NCI-H510A treated with DMSO at 0.1 percent for 48 hours (cell line): ENCODE measurements at regions not wholly inside any gene's neighbourhood (a gene's known extent, or its start where the extent isn't known, plus 50 kb on each side); places are given as distances from the start of the nearest gene placed in this dataset.

Experiments used
- DNase-seq: peaks from one replicate; lab custom pipeline; 2025; lab: John Stamatoyannopoulos, UW

DNA sequence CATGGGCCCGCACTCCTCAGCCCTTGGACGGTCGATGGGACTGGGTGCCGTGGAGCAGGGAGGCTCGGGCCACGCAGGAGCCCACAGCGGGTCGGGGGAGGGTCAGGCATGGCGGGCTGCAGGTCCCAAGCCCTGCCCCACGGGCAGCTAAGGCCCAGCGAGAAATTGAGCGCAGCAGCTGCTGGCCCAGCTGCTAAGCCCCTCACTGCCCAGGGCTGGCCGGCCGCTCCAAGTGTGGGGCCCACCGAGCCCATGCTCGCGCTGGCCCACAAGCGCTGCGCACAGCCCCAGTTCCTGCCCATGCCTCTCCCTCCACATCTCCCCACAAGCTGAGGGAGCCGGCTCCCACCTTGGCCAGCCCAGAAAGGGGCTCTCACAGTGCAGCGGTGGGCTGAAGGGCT lies 259.4 kb downstream of the VGLL3 start:
- DNase-seq = no peak

- no peak for DNase-seq
Measured at GRCh38 chr3:86723433-86723832, 267.5 kb downstream of the VGLL3 start.

- DNase-seq = no peak
Measured at GRCh38 chr3:86711634-86712033, 279.3 kb downstream of the VGLL3 start.

- DNase-seq = no peak
Measured at GRCh38 chr3:86708893-86709292, 282.1 kb downstream of the VGLL3 start.

- DNase-seq = no peak
Measured at GRCh38 chr3:86702381-86702958, 288.5 kb downstream of the VGLL3 start.

- no peak for DNase-seq
Measured at GRCh38 chr3:86695752-86696151, 295.2 kb downstream of the VGLL3 start.

GRCh38 chr3:86673991-86674390 lies 317.0 kb downstream of the VGLL3 start:
- no peak for DNase-seq

- no peak for DNase-seq
Measured at GRCh38 chr3:86661817-86662216, 329.1 kb downstream of the VGLL3 start.

DNA sequence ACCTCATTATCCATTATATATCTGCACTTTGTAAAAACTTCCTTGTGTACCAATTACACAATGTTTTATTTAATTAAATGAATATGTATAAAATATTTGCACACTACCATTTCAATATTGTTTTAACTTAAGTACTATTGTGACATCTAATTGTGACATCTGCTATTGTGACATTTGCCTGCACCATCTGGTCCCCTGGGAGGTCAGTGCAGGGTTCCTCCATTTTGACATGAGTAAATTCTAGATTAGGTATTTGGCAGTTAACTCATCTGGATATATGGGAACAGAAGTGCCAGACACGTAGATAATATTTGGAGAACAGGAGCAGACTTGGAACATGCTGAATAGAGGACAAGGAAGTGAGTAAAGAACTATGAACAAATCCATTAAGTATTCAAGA lies 332.1 kb downstream of the VGLL3 start:
- no peak for DNase-seq

GRCh38 chr3:86654806-86655460 lies 336.0 kb downstream of the VGLL3 start:
- no peak for DNase-seq

DNA sequence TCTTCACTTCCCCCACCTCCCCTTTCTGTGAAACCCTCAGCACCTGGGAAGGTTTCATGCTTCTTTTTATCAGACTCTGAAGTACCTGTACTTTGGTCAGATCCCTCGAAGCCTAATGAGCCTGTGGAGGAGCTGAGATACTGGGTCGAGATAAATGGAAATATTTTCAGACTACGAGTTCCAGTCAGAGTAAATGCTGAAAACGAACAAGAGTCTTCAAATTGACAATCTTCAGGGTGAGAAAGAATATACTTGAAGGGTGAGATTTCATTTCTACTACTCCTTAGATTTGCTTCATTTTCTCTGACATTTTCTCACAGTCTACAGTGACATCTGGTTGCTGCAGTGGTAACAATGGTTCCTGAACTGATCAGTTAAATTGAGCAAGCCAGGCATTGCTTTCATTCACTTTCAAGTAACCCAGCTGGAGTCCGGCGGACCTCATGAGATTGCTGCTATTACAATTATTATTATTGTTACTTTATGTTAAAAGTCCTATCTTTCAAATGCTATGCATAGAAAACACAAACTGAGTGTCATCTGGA lies 337.2 kb downstream of the VGLL3 start:
- DNase-seq = no peak

- no peak for DNase-seq
Measured at GRCh38 chr3:86648087-86648486, 342.9 kb downstream of the VGLL3 start.

DNA sequence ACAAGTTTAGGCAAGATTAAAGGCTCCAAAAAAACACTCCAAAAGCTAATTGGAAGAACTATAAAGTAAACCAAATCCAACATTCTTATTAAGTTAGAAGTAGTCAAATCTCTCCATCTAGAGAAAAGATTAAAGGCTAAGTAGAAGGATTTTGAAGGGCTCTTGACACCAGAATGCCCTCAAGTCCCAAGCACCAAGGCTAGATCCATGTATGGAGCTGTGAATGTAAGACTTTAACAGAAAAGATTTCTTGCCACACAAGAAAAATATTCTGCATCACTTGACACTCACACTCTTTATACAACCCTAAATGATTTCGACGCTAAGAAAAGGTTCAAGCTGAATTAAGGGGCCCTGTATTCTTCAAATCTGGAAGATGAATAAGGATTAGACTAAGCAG lies 345.2 kb downstream of the VGLL3 start:
- DNase-seq = no peak

- DNase-seq = no peak
Measured at GRCh38 chr3:86634361-86634760, 356.6 kb downstream of the VGLL3 start.

DNA sequence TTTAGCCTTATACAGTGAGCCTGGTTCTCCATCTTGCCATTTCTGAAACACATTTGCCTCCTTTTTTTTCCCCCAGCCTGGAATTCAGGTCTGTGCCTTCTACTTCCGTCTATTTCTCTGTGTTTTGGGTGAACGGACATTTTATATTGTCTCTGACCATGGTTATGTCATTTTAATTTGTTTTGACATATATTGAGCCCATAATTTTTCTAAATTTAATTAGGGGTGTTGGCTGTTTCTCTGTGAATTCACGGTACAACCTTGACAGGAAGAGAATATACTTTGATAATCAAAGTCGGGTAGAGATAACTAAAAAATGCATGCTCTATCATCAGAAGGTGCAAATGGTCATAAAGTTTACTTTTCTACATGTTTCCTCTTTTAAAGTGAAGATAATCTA lies 361.4 kb downstream of the VGLL3 start:
- DNase-seq = no peak

- no peak for DNase-seq
Measured at GRCh38 chr3:86624192-86624591, 366.8 kb downstream of the VGLL3 start.

- no peak for DNase-seq
Measured at GRCh38 chr3:86618706-86619105, 372.2 kb downstream of the VGLL3 start.

DNA sequence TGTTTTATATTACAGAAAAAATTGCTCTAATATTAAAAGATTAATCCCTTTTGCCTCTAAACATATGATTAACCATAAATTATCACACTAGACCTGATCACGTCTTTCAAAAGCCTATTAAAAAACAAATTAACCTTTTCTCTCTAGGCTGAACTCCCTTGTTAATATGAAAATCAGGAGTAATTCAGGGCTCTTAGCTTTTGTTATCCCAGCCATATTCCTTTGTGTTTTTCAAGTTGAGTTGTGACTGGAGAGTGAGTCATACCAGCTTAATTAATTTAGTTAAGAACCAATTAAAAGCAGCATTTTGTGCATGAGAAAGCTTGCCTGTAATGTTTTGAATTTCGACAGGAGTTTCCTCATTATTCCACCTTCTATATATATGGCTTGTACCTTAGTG lies 385.8 kb downstream of the VGLL3 start:
- DNase-seq = no peak

- no peak for DNase-seq
Measured at GRCh38 chr3:86595696-86596095, 395.3 kb downstream of the VGLL3 start.

GRCh38 chr3:86594838-86595237 lies 396.1 kb downstream of the VGLL3 start:
- no peak for DNase-seq

- DNase-seq = no peak
Measured at GRCh38 chr3:86578071-86578470, 412.9 kb downstream of the VGLL3 start.

GRCh38 chr3:86563400-86563970 lies 427.5 kb downstream of the VGLL3 start:
- peak; percentile 71 for DNase-seq

DNA sequence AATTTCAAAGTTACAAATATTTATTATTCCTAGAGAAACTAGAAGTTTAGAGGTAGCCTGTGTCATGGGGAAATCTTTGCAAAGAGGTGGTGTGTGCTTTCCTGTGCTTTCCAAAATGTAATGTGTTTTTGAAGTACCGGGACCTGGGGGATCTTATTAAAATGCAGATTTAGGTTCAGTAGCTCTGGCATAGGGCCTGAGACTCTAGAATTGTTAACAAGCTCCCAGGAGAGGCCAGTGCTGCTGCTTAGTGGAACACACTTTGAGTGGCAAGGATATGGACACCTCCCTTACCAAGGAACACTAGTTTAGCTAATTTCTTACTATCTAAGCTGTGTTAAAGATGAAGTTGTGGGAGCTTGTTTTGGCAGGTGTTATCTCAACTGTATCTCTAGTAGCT lies 428.9 kb downstream of the VGLL3 start:
- DNase-seq = peak; percentile 37

GRCh38 chr3:86561215-86561614 lies 429.7 kb downstream of the VGLL3 start:
- DNase-seq = no peak
